ENCODE measurements at regions not wholly inside any gene's neighbourhood (a gene's known extent, or its start where the extent isn't known, plus 50 kb on each side); places are given as distances from the start of the nearest gene placed in this dataset.

GRCh38 chr3:87756616-87757015 is 302.2 kb downstream of the CGGBP1 start:
- no peaks in the 10 kb centered on the region for H3K79me2 ChIP-seq (ENCODE audit: control insufficient read depth, insufficient read depth, low read length)
- no peak overlapping the region for H3K4me2 ChIP-seq (ENCODE audit: control insufficient read depth, extremely low read depth, insufficient read depth, low read depth, low read length)
- H2AFZ ChIP-seq (ENCODE audit: control insufficient read depth, low read length) = no peak overlapping the region
- FAIRE-seq = no peak
- DNase-seq (ENCODE audit: low read depth, low spot score) = no peak
- dilution Hi-C loops (cut with MboI; ENCODE audit: extremely low pct_ligation_motif_present, low sequenced_read_pairs) = no loop called here
- no peak overlapping the region for H3K9ac ChIP-seq (ENCODE audit: control insufficient read depth, extremely low read depth, insufficient read depth, low read length)
- no peaks in the 10 kb centered on the region for H4K20me1 ChIP-seq (ENCODE audit: control insufficient read depth, extremely low read depth, insufficient read depth, low read length)
- no peak overlapping the region for H3K4me3 ChIP-seq (ENCODE audit: control insufficient read depth in 2 of 3, extremely low read depth in 1 of 3, insufficient read depth in 2 of 3, low read depth in 1 of 3, low read length in 3 of 3)
- H3K4me1 ChIP-seq (ENCODE audit: control insufficient read depth, extremely low read depth, insufficient read depth, low read length) = no peaks in the 10 kb centered on the region
- no peaks in the 10 kb centered on the region for H3K9me3 ChIP-seq (ENCODE audit: control insufficient read depth, low read depth, low read length)
- no peaks in the 10 kb centered on the region for H3K9me1 ChIP-seq (ENCODE audit: control insufficient read depth, extremely low read depth, insufficient read depth, low read length)
- no peaks in the 10 kb centered on the region for H3K27me3 ChIP-seq (ENCODE audit: control insufficient read depth, extremely low read depth, insufficient read depth, low read length)
- H3K27ac ChIP-seq (ENCODE audit: control insufficient read depth, insufficient read depth, low read length) = no peak overlapping the region
- no peaks in the 10 kb centered on the region for H3K36me3 ChIP-seq (ENCODE audit: control insufficient read depth in 2 of 2, extremely low read depth in 1 of 2, insufficient read depth in 2 of 2, low read length in 2 of 2)
- no peak for TF ChIP-seq EZH2 (IDR thresholded peaks at IDR 0.05; ENCODE audit: low read length)
- TF ChIP-seq, protein P1, sequence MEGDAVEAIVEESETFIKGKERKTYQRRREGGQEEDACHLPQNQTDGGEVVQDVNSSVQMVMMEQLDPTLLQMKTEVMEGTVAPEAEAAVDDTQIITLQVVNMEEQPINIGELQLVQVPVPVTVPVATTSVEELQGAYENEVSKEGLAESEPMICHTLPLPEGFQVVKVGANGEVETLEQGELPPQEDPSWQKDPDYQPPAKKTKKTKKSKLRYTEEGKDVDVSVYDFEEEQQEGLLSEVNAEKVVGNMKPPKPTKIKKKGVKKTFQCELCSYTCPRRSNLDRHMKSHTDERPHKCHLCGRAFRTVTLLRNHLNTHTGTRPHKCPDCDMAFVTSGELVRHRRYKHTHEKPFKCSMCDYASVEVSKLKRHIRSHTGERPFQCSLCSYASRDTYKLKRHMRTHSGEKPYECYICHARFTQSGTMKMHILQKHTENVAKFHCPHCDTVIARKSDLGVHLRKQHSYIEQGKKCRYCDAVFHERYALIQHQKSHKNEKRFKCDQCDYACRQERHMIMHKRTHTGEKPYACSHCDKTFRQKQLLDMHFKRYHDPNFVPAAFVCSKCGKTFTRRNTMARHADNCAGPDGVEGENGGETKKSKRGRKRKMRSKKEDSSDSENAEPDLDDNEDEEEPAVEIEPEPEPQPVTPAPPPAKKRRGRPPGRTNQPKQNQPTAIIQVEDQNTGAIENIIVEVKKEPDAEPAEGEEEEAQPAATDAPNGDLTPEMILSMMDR (optimal IDR thresholded peaks at IDR 0.05 in 1 of 3, IDR thresholded peaks at IDR 0.05 in 1 of 3, conservative IDR thresholded peaks at IDR 0.05 in 1 of 3; ENCODE audit: extremely low read depth in 1 of 3, insufficient read depth in 2 of 3, low read length in 3 of 3) = no peak

GRCh38 chr3:87755852-87756251 is 303.0 kb downstream of the CGGBP1 start:
- no peak for FAIRE-seq
- H3K27me3 ChIP-seq (ENCODE audit: control insufficient read depth, extremely low read depth, insufficient read depth, low read length) = no peaks in the 10 kb centered on the region
- H3K9me3 ChIP-seq (ENCODE audit: control insufficient read depth, low read depth, low read length) = no peaks in the 10 kb centered on the region
- no peaks in the 10 kb centered on the region for H3K36me3 ChIP-seq (ENCODE audit: control insufficient read depth in 2 of 2, extremely low read depth in 1 of 2, insufficient read depth in 2 of 2, low read length in 2 of 2)
- H3K9me1 ChIP-seq (ENCODE audit: control insufficient read depth, extremely low read depth, insufficient read depth, low read length) = no peaks in the 10 kb centered on the region
- TF ChIP-seq, protein P1 (optimal IDR thresholded peaks at IDR 0.05 in 1 of 3, IDR thresholded peaks at IDR 0.05 in 1 of 3, conservative IDR thresholded peaks at IDR 0.05 in 1 of 3; ENCODE audit: extremely low read depth in 1 of 3, insufficient read depth in 2 of 3, low read length in 3 of 3) = no peak
- TF ChIP-seq EZH2 (IDR thresholded peaks at IDR 0.05; ENCODE audit: low read length) = no peak
- H3K4me3 ChIP-seq (ENCODE audit: control insufficient read depth in 2 of 3, extremely low read depth in 1 of 3, insufficient read depth in 2 of 3, low read depth in 1 of 3, low read length in 3 of 3) = no peak overlapping the region
- H3K4me1 ChIP-seq (ENCODE audit: control insufficient read depth, extremely low read depth, insufficient read depth, low read length) = no peaks in the 10 kb centered on the region
- H3K79me2 ChIP-seq (ENCODE audit: control insufficient read depth, insufficient read depth, low read length) = no peaks in the 10 kb centered on the region
- H3K27ac ChIP-seq (ENCODE audit: control insufficient read depth, insufficient read depth, low read length) = no peak overlapping the region
- no peak overlapping the region for H3K4me2 ChIP-seq (ENCODE audit: control insufficient read depth, extremely low read depth, insufficient read depth, low read depth, low read length)
- DNase-seq (ENCODE audit: low read depth, low spot score) = no peak
- no peak overlapping the region for H2AFZ ChIP-seq (ENCODE audit: control insufficient read depth, low read length)
- dilution Hi-C loops (cut with MboI; ENCODE audit: extremely low pct_ligation_motif_present, low sequenced_read_pairs) = no loop called here
- H3K9ac ChIP-seq (ENCODE audit: control insufficient read depth, extremely low read depth, insufficient read depth, low read length) = no peak overlapping the region
- no peaks in the 10 kb centered on the region for H4K20me1 ChIP-seq (ENCODE audit: control insufficient read depth, extremely low read depth, insufficient read depth, low read length)

All from keratinocyte (primary cell).